RWPE2 (cell line): ENCODE measurements at regions not wholly inside any gene's neighbourhood (a gene's known extent, or its start where the extent isn't known, plus 50 kb on each side); places are given as distances from the start of the nearest gene placed in this dataset.
A peak's percentile ranks its signal among the peaks of the same experiment; 100 is the strongest.

Experiments
- ATAC-seq: fragments of 200-7000 bp; cut with Tn5 transposase; 3 replicates; pipeline ENCODE4 v1.9.1; 2021; ENCODE audit warnings: low read depth
- DNase-seq: peaks from one replicate; pipeline ENCODE4 v3.0.0-alpha.2; 2020; ENCODE audit warnings: low spot score
- H3K27ac ChIP-seq: fragments of 450-650 bp; 2 replicates; pipeline ENCODE4 v1.5.1; 2017; ENCODE audit warnings: mild to moderate bottlenecking; ENCODE audit not compliant: poor library complexity, severe bottlenecking
- H3K27me3 ChIP-seq: fragments of 250-450 bp; sonication (Bioruptor Pico); 2 replicates; pipeline ENCODE4 v1.5.1; 2021; ENCODE audit warnings: mild to moderate bottlenecking, moderate library complexity; ENCODE audit not compliant: insufficient read depth, poor library complexity, severe bottlenecking
- H3K36me3 ChIP-seq: fragments of 250-450 bp; sonication (Bioruptor Pico); 2 replicates; pipeline ENCODE4 v1.5.1; 2020; ENCODE audit warnings: low read depth, mild to moderate bottlenecking, moderate library complexity
- H3K4me1 ChIP-seq: fragments of 250-450 bp; sonication (Bioruptor Pico); 2 replicates; pipeline ENCODE4 v1.5.1; 2021; ENCODE audit warnings: mild to moderate bottlenecking, moderate library complexity; ENCODE audit not compliant: insufficient read depth, poor library complexity, severe bottlenecking
- H3K4me3 ChIP-seq: fragments of 250-450 bp; sonication (Bioruptor Pico); 2 replicates; pipeline ENCODE4 v1.5.1; 2021; ENCODE audit warnings: mild to moderate bottlenecking, moderate library complexity; ENCODE audit not compliant: severe bottlenecking
- H3K9me3 ChIP-seq: fragments of 250-450 bp; sonication (Bioruptor Pico); 2 replicates; pipeline ENCODE4 v1.5.1; 2021; ENCODE audit warnings: mild to moderate bottlenecking, moderate library complexity; ENCODE audit not compliant: severe bottlenecking
- TF ChIP-seq, protein P1 (sequence below): fragments of 450-650 bp; IDR thresholded peaks from one replicate; pipeline ENCODE4 v1.5.1; 2017; ENCODE audit warnings: mild to moderate bottlenecking, moderate library complexity; ENCODE audit not compliant: poor library complexity, severe bottlenecking

DNA sequence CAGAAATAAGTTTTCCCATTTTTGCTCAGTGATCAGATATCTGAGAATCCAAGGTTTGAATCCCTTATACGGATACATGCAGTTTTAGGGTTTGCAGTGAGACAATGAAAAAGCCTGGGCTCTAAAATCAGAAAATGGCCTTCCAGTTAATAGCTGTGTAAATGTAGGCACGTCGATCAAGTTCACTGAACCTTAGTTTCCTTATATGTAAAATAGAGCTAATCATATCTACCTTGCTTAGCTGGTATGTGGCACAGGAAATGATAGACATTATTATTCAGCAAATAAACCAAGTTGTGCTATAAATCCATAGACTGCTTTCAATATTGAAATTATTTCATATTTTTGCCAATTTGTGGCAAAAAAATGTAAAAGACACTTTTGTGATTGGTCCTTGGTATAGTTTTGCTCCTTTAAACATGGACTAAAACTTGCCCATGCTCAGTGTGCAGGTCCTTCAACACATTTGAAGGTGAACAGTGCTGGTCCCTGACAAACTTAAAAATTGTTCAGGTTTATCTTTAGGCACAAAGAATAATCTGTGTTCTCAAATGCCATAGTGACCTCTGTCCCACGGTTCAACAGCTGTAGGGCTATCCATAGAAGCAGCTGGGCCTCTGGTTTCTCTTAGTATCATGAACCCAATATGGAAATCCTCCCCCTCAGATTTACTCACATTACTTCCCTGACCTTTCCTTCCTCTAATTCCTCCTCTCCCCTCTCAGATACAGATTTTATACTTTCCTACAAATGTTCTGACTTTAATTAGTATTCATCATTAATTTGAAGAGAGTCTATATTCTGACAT is 51.0 kb downstream of the CCDC54 start:
- ATAC-seq (no peak), DNase-seq (no peak)
- H3K36me3 ChIP-seq = no peaks in the 10 kb centered on the region
- no peaks in the 10 kb centered on the region for H3K27me3 ChIP-seq
- TF ChIP-seq, protein P1, sequence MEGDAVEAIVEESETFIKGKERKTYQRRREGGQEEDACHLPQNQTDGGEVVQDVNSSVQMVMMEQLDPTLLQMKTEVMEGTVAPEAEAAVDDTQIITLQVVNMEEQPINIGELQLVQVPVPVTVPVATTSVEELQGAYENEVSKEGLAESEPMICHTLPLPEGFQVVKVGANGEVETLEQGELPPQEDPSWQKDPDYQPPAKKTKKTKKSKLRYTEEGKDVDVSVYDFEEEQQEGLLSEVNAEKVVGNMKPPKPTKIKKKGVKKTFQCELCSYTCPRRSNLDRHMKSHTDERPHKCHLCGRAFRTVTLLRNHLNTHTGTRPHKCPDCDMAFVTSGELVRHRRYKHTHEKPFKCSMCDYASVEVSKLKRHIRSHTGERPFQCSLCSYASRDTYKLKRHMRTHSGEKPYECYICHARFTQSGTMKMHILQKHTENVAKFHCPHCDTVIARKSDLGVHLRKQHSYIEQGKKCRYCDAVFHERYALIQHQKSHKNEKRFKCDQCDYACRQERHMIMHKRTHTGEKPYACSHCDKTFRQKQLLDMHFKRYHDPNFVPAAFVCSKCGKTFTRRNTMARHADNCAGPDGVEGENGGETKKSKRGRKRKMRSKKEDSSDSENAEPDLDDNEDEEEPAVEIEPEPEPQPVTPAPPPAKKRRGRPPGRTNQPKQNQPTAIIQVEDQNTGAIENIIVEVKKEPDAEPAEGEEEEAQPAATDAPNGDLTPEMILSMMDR = no peak
- H3K9me3 ChIP-seq = no peaks in the 10 kb centered on the region
- no peak overlapping the region for H3K4me3 ChIP-seq
- no peak overlapping the region for H3K27ac ChIP-seq
- peaks cover 5% of the 10 kb centered on the region for H3K4me1 ChIP-seq

DNA sequence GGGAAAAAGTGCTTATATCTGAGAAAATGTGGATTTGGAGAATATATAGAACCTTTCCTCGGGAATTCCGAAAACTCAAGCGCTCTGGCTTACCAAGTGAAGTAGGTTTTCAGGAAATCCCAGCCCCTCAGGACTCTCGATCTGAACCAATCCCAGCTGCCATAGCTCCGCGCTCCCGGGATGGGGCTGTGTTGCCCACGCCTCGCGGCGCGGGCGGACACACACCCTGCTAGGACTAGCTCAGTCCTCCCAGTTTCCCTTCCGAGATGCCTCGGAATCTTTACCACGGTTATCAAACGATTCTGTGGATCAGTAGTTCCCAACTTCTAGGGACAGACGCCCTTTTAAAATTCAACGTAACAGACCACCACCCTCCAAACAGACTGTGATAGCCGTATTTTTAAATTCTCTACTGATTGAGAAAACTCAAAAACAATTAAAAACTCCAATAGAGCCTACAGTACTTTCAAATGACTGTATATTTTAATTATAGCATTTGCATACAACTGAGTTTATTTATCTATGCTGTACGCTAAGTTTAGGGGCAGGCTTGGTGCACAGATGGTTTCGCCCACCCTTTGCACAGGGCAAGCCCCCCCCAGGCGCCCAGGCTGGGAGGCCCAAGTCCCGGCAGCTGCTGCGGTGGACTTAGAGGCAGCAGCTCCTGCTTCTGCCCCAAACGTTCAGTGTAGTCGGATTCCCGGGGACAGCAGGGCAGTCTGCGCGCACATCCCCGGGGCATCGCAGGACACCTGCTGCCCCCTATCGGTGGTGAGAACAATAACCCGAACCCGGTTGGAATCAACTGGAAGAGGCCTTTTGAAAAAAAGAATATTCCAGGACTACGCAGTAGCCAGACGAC is 52.3 kb downstream of the CCDC54 start:
- ATAC-seq = peak; percentile 40
- Histone ChIP-seq H3K9me3 (no peaks in the 10 kb centered on the region), H3K27ac (no peak overlapping the region), H3K27me3 (no peaks in the 10 kb centered on the region), H3K4me3 (no peak overlapping the region), H3K4me1 (peaks cover 5% of the 10 kb centered on the region), H3K36me3 (no peaks in the 10 kb centered on the region)
- TF ChIP-seq, protein P1 = peak; percentile 85
- DNase-seq = no peak

DNA sequence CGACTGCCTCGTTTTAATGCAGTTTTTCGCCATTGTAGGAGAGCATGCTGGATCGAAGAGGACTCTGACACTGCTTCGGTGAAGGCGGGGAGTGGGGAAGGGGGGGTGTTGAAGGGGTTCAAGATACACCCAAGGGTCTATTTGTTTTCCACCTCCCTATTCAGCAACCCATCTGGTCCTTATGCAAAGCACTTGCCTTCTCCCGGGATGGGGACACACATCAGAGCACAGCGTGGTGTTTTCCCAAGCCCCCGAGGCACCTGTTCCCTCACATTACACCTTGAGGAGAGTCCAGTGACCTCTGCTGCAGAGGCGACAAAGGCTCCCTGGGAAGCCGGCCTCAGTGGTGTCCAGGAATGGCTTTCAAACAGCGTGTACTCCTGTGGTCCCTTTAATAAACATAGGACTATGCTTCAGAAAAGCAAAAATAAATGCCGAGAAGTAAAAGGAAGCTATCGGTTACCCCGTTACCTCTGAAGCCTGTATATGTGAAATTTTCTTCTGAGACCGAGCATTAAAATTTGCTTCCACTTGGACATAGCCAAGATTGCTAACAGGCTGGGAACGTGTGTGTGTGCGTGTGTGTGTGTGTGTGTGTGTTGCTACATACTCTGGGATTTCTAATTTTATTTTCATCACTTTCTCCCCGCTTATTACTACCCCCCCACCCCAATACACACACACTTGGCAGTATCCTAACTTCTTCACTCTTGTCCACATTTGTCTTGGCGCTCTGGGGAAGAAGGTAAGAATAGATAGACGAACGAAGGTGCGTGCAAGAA is 53.2 kb downstream of the CCDC54 start:
- Histone ChIP-seq H3K36me3 (no peaks in the 10 kb centered on the region), H3K4me3 (no peak overlapping the region), H3K27ac (no peak overlapping the region), H3K9me3 (no peaks in the 10 kb centered on the region), H3K4me1 (peaks cover 5% of the 10 kb centered on the region), H3K27me3 (no peaks in the 10 kb centered on the region)
- DNase-seq = no peak
- TF ChIP-seq, protein P1 = peak; percentile 52
- no peak for ATAC-seq

DNA sequence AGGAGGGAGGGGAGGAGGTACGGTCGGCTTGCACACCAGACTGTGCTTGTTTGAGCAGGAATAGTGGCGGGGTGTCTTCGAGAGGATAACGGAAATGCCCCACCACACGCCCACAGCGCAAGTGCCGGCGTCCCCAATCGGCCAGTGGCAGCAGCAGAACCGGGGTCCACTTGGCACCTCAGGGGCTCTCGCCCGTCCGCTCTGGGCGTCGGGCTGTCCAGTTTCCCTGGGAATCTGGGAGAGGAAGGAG is 53.7 kb downstream of the CCDC54 start:
- H3K9me3 ChIP-seq = no peaks in the 10 kb centered on the region
- peak; percentile 3; the same call in 1 of the 3 replicates for ATAC-seq
- peaks cover 5% of the 10 kb centered on the region for H3K4me1 ChIP-seq
- no peak for DNase-seq
- no peaks in the 10 kb centered on the region for H3K27me3 ChIP-seq
- H3K4me3 ChIP-seq = peak overlapping the region; percentile 51
- TF ChIP-seq, protein P1 = no peak
- H3K36me3 ChIP-seq = no peaks in the 10 kb centered on the region
- peak overlapping the region; percentile 58 for H3K27ac ChIP-seq
